H9 (cell line): ENCODE measurements at regions not wholly inside any gene's neighbourhood (a gene's known extent, or its start where the extent isn't known, plus 50 kb on each side); places are given as distances from the start of the nearest gene placed in this dataset.

ENCODE experiments used
- DNase-seq: peaks from one replicate; pipeline ENCODE4 v3.0.0-alpha.2; 2017
- H2AFZ ChIP-seq: one replicate; pipeline ENCODE4 v1.6.1; 2013; ENCODE audit warnings: mild to moderate bottlenecking, low read length, control low read depth, moderate library complexity
- H2AK5ac ChIP-seq: 2 replicates; pipeline ENCODE4 v1.6.1; 2013; ENCODE audit warnings: low read length, control low read depth, mixed read lengths; ENCODE audit not compliant: insufficient read length
- H2BK120ac ChIP-seq: one replicate; pipeline ENCODE4 v1.6.1; 2013; ENCODE audit warnings: low read depth, mild to moderate bottlenecking, low read length, control low read depth, inconsistent platforms; ENCODE audit not compliant: poor library complexity, severe bottlenecking
- H2BK12ac ChIP-seq: 2 replicates; pipeline ENCODE4 v1.6.1; 2013; ENCODE audit warnings: low read length, control low read depth, mixed read lengths, low read depth; ENCODE audit not compliant: insufficient read length
- H2BK15ac ChIP-seq: 2 replicates; pipeline ENCODE4 v1.6.1; 2013; ENCODE audit warnings: low read depth, low read length, control low read depth
- H2BK20ac ChIP-seq: one replicate; pipeline ENCODE4 v1.6.1; 2013; ENCODE audit warnings: low read depth, mild to moderate bottlenecking, low read length, control low read depth, inconsistent platforms; ENCODE audit not compliant: poor library complexity, severe bottlenecking
- H2BK5ac ChIP-seq: 2 replicates; pipeline ENCODE4 v1.6.1; 2013; ENCODE audit warnings: low read length, control low read depth, mixed read lengths; ENCODE audit not compliant: insufficient read length
- H3K14ac ChIP-seq: 2 replicates; pipeline ENCODE4 v1.6.1; 2013; ENCODE audit warnings: low read length, control low read depth; ENCODE audit not compliant: insufficient read depth
- H3K18ac ChIP-seq: 2 replicates; pipeline ENCODE4 v1.6.1; 2013; ENCODE audit warnings: low read depth, mild to moderate bottlenecking, mixed read lengths, low read length, control low read depth; ENCODE audit not compliant: insufficient read length
- H3K23ac ChIP-seq: 2 replicates; pipeline ENCODE4 v1.6.1; 2013; ENCODE audit warnings: low read length, control low read depth, mixed read lengths, low read depth; ENCODE audit not compliant: insufficient read length
- H3K23me2 ChIP-seq: 2 replicates; pipeline ENCODE4 v1.6.1; 2013; ENCODE audit warnings: low read depth, mild to moderate bottlenecking, mixed read lengths, low read length, control low read depth; ENCODE audit not compliant: insufficient read length, poor library complexity, severe bottlenecking
- H3K27ac ChIP-seq: 2 replicates; pipeline ENCODE4 v1.5.1; 2013; ENCODE audit warnings: low read length, control low read depth, mixed read lengths, low read depth; ENCODE audit not compliant: insufficient read length
- H3K27me3 ChIP-seq: 2 replicates; pipeline ENCODE4 v1.6.1; 2013; ENCODE audit warnings: low read length, control low read depth, inconsistent platforms; ENCODE audit not compliant: insufficient read depth
- H3K4ac ChIP-seq: 2 replicates; pipeline ENCODE4 v1.6.1; 2013; ENCODE audit warnings: low read depth, mild to moderate bottlenecking, control low read depth, inconsistent platforms, low read length, moderate library complexity
- H3K4me1 ChIP-seq: 2 replicates; pipeline ENCODE4 v1.6.1; 2013; ENCODE audit warnings: low read length, control low read depth, inconsistent platforms; ENCODE audit not compliant: insufficient read depth
- H3K4me2 ChIP-seq: 2 replicates; pipeline ENCODE4 v1.6.1; 2013; ENCODE audit warnings: low read length, control low read depth, mixed read lengths; ENCODE audit not compliant: insufficient read length, insufficient read depth
- H3K56ac ChIP-seq: 2 replicates; pipeline ENCODE4 v1.6.1; 2013; ENCODE audit warnings: low read depth, mild to moderate bottlenecking, mixed read lengths, low read length, control low read depth; ENCODE audit not compliant: insufficient read length
- H3K79me1 ChIP-seq: 2 replicates; pipeline ENCODE4 v1.6.1; 2013; ENCODE audit warnings: low read depth, mild to moderate bottlenecking, moderate library complexity, low read length, control low read depth, inconsistent platforms; ENCODE audit not compliant: insufficient read depth, poor library complexity, severe bottlenecking
- H3K79me2 ChIP-seq: 2 replicates; pipeline ENCODE4 v1.6.1; 2013; ENCODE audit warnings: low read length, control low read depth, inconsistent platforms; ENCODE audit not compliant: insufficient read depth
- H3K9ac ChIP-seq: 2 replicates; pipeline ENCODE4 v1.6.1; 2013; ENCODE audit warnings: low read length, control low read depth, mixed read lengths; ENCODE audit not compliant: insufficient read length; ENCODE audit errors: extremely low read depth
- H3K9me3 ChIP-seq: one replicate; pipeline ENCODE4 v1.6.1; 2013; ENCODE audit warnings: low read depth, low read length, inconsistent platforms; ENCODE audit not compliant: control insufficient read depth
- H3T11ph ChIP-seq: one replicate; pipeline ENCODE4 v1.6.1; 2013; ENCODE audit warnings: mild to moderate bottlenecking, low read length, control low read depth, inconsistent platforms
- H4K20me1 ChIP-seq: one replicate; pipeline ENCODE4 v1.6.1; 2013; ENCODE audit not compliant: control insufficient read depth, insufficient read length, insufficient read depth
- H4K5ac ChIP-seq: 2 replicates; pipeline ENCODE4 v1.6.1; 2013; ENCODE audit warnings: low read depth, mild to moderate bottlenecking, mixed read lengths, low read length, control low read depth; ENCODE audit not compliant: insufficient read length
- H4K8ac ChIP-seq: replicated peaks from 2 replicates; pipeline ENCODE4 v1.6.1; 2013; ENCODE audit warnings: low read length, control low read depth, mixed read lengths, low read depth; ENCODE audit not compliant: insufficient read length
- H4K91ac ChIP-seq: 2 replicates; pipeline ENCODE4 v1.6.1; 2013; ENCODE audit warnings: low read depth, mild to moderate bottlenecking, moderate library complexity, mixed read lengths, low read length, control low read depth; ENCODE audit not compliant: insufficient read length
- H3K27ac Mint-ChIP-seq, 3 experiments: 2 replicates in 2 of 3; 3 replicates in 1 of 3; pipeline ENCODE4 v1.8.0; 2020 to 2021; ENCODE audit warnings: mixed read lengths in 3 of 3, mild to moderate bottlenecking in 1 of 3, moderate library complexity in 1 of 3
- H3K27me3 Mint-ChIP-seq: 2 replicates; pipeline ENCODE4 v1.8.0; 2021; ENCODE audit warnings: low read depth, mild to moderate bottlenecking, moderate library complexity, mixed read lengths
- H3K36me3 Mint-ChIP-seq, 3 experiments: 2 replicates in 2 of 3; 3 replicates in 1 of 3; pipeline ENCODE4 v1.8.0; 2020 to 2021; ENCODE audit warnings: low read depth in 3 of 3, mixed read lengths in 3 of 3; ENCODE audit not compliant: insufficient read depth in 1 of 3
- H3K4me1 Mint-ChIP-seq, 2 experiments: 2 replicates each; pipeline ENCODE4 v1.8.0; 2020; ENCODE audit warnings: mixed read lengths in 2 of 2
- H3K4me3 Mint-ChIP-seq, 2 experiments: 2 replicates in 1 of 2; 3 replicates in 1 of 2; pipeline ENCODE4 v1.8.0; 2020 to 2021; ENCODE audit warnings: mild to moderate bottlenecking in 2 of 2, mixed read lengths in 2 of 2, moderate library complexity in 1 of 2
- H3K9me3 Mint-ChIP-seq, 2 experiments: 2 replicates in 1 of 2; 3 replicates in 1 of 2; pipeline ENCODE4 v1.8.0; 2020; ENCODE audit warnings: mild to moderate bottlenecking in 2 of 2, mixed read lengths in 2 of 2, moderate library complexity in 1 of 2
- CTCF ChIP-seq: fragments of 200-600 bp; sonication (generic); conservative IDR thresholded peaks from 3 replicates; pipeline ENCODE4 v1.8.0; 2021; ENCODE audit warnings: antibody characterized with exemption, mild to moderate bottlenecking
- WGBS: extraction: QIAGEN DNeasy Blood & Tissue Kit; methylation state at CpG from one replicate; pipeline ENCODE4 v1.1.7; 2013; ENCODE audit warnings: missing lambda C conversion rate, low lambda C conversion rate, mixed read lengths; ENCODE audit not compliant: insufficient read length; ENCODE audit errors: extremely low coverage; 5-methylcytosine and 5-hydroxymethylcytosine counted together

DNA sequence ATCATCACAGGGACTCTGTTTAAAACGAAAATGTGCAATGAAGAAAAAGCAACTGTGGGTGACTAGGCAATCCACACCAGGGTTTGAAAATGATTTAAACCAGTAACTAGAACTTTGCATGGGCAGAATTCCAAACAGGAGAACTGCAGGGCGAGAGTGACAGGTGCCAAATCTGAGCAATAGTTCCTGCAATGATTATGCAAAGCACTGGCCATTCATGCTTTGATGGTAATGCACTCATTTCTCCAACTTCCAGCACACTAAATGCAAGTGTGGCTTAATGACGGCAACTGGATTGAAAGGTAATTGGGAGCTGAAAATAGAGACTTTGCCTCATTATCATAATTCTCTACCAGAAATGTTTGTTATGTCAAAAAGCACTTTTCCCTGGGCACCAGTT is 140.5 kb upstream of the TMCC3 start:
- Histone ChIP-seq H2BK20ac (no peak overlapping the region), H3K9me3 (no peaks in the 10 kb centered on the region), H4K8ac (no peak overlapping the region), H3K27me3 (no peaks in the 10 kb centered on the region), H3K4me2 (no peak overlapping the region), H2AFZ (no peak overlapping the region), H3K23me2 (no peaks in the 10 kb centered on the region), H4K91ac (no peak overlapping the region), H3T11ph (no peak overlapping the region), H2BK120ac (no peak overlapping the region), H3K4ac (no peak overlapping the region), H3K18ac (no peak overlapping the region), H3K4me1 (peaks cover 3% of the 10 kb centered on the region; the same call in 1 of the 2 replicates), H3K14ac (no peak overlapping the region), H3K79me2 (no peaks in the 10 kb centered on the region), H2BK15ac (no peak overlapping the region), H2BK5ac (no peak overlapping the region), H4K20me1 (no peaks in the 10 kb centered on the region), H3K27ac (no peak overlapping the region), H2AK5ac (no peak overlapping the region), H3K9ac (no peak overlapping the region), H3K56ac (no peak overlapping the region), H2BK12ac (no peak overlapping the region), H3K79me1 (no peaks in the 10 kb centered on the region), H3K23ac (no peak overlapping the region), H4K5ac (no peak overlapping the region)
- no peaks in the 10 kb centered on the region; the same call in none of the 2 replicates for H3K27me3 Mint-ChIP-seq
- no peak for TF ChIP-seq CTCF
- H3K4me3 Mint-ChIP-seq, result no peak overlapping the region
- no peaks in the 10 kb centered on the region for H3K36me3 Mint-ChIP-seq
- no CpG with 5 or more reads among the region's 3 CpGs for WGBS
- H3K9me3 Mint-ChIP-seq, result no peaks in the 10 kb centered on the region
- H3K27ac Mint-ChIP-seq, result no peak overlapping the region
- peaks cover 8 to 16% of the 10 kb centered on the region in 2 experiments for H3K4me1 Mint-ChIP-seq
- DNase-seq, result no peak
